ENCODE measurements at regions not wholly inside any gene's neighbourhood (a gene's known extent, or its start where the extent isn't known, plus 50 kb on each side); places are given as distances from the start of the nearest gene placed in this dataset.

DNA sequence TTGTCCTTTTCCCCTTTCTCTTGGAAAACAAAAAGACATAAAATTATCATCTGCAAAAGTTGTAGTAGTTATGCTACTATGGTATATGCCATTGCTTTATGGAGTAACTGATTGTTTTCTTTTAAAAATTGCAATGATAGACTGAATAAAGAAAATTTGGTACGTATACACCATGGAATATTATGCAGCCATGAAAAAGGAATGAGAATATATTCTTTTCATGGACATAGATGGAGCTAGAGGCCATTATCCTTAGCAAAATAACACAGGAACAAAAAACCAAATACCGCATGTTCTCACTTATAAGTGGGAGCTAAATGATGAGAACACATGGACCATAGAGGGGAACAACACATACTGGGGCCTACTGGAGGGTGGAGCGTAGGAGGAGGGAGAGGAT lies 538.8 kb downstream of the PLXDC2 start:
- Histone ChIP-seq H3K9me3 (ENCODE audit: control insufficient read depth in 2 of 3, insufficient read depth in 1 of 3, low read length in 3 of 3) (no peaks in the 10 kb centered on the region), H3K4me1 (ENCODE audit: control insufficient read depth in 2 of 3, insufficient read depth in 2 of 3, low read depth in 1 of 3, low read length in 3 of 3) (no peaks in the 10 kb centered on the region), H3K27ac (ENCODE audit: low read depth in 2 of 2, low read length in 2 of 2) (no peak overlapping the region), H3K9ac (ENCODE audit: low read length in 3 of 3) (no peak overlapping the region), H3K27me3 (ENCODE audit: control insufficient read depth, insufficient read depth, low read length) (no peaks in the 10 kb centered on the region), H3K36me3 (ENCODE audit: control insufficient read depth in 2 of 3, insufficient read depth in 3 of 3, low read length in 3 of 3) (no peaks in the 10 kb centered on the region), H3K4me3 (ENCODE audit: low read length in 3 of 3) (no peak overlapping the region)
- FAIRE-seq (no peak), DNase-seq (no peak)
- intact Hi-C loops (cut with DNase I): no loop called here
- TF ChIP-seq, protein P1, sequence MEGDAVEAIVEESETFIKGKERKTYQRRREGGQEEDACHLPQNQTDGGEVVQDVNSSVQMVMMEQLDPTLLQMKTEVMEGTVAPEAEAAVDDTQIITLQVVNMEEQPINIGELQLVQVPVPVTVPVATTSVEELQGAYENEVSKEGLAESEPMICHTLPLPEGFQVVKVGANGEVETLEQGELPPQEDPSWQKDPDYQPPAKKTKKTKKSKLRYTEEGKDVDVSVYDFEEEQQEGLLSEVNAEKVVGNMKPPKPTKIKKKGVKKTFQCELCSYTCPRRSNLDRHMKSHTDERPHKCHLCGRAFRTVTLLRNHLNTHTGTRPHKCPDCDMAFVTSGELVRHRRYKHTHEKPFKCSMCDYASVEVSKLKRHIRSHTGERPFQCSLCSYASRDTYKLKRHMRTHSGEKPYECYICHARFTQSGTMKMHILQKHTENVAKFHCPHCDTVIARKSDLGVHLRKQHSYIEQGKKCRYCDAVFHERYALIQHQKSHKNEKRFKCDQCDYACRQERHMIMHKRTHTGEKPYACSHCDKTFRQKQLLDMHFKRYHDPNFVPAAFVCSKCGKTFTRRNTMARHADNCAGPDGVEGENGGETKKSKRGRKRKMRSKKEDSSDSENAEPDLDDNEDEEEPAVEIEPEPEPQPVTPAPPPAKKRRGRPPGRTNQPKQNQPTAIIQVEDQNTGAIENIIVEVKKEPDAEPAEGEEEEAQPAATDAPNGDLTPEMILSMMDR (IDR thresholded peaks at IDR 0.05; ENCODE audit: borderline replicate concordance, extremely low read depth, insufficient read depth): no peak

DNA sequence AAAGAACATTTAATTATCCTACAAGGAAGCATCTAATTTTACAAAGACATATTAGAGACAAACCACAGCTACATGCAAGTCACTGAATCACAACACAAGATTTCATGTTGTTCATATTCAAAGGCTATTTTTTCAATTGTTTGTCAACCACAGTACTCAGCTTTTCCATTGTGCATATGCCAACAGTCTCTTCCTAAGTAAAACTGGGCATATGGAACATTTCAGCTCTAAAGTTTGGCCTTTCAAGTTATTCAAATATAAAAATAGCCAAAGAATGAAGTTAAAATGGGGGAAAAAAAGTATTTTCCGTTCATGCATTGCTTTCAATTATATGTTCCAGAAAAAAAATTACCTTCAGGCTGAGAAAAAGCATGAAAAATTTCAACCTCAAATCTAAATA lies 537.9 kb downstream of the PLXDC2 start:
- H3K4me1 ChIP-seq (ENCODE audit: control insufficient read depth in 2 of 3, insufficient read depth in 2 of 3, low read depth in 1 of 3, low read length in 3 of 3): no peaks in the 10 kb centered on the region
- H3K27ac ChIP-seq (ENCODE audit: low read depth in 2 of 2, low read length in 2 of 2): no peak overlapping the region
- H3K9me3 ChIP-seq (ENCODE audit: control insufficient read depth in 2 of 3, insufficient read depth in 1 of 3, low read length in 3 of 3): no peaks in the 10 kb centered on the region
- FAIRE-seq (no peak), DNase-seq (peak in 2 of 5 donors; percentile 6 to 34)
- H3K4me3 ChIP-seq (ENCODE audit: low read length in 3 of 3): no peak overlapping the region
- no peaks in the 10 kb centered on the region for H3K36me3 ChIP-seq (ENCODE audit: control insufficient read depth in 2 of 3, insufficient read depth in 3 of 3, low read length in 3 of 3)
- no peak overlapping the region for H3K9ac ChIP-seq (ENCODE audit: low read length in 3 of 3)
- no peaks in the 10 kb centered on the region for H3K27me3 ChIP-seq (ENCODE audit: control insufficient read depth, insufficient read depth, low read length)
- TF ChIP-seq, protein P1 (IDR thresholded peaks at IDR 0.05; ENCODE audit: borderline replicate concordance, extremely low read depth, insufficient read depth): no peak
- intact Hi-C loops (cut with DNase I): no loop called here

DNA sequence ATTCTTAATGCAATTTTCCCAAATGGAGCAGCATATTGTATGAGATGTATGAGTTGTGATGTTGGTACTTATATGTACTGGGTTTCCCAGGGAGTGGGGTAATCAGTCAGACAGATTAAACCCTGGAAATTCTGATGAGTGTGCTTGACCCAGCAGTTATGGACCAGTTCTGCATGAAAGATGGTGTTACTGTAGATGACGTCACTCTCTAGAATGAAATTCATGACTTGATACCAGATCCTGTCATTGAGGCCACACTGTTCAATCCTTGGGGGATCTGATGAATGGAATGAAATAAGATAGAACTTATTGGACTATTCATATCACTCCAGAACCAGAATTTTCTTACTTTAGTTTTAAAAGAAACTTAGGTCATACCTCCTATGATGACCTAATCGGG lies 534.3 kb downstream of the PLXDC2 start:
- TF ChIP-seq, protein P1 (IDR thresholded peaks at IDR 0.05; ENCODE audit: borderline replicate concordance, extremely low read depth, insufficient read depth): no peak
- FAIRE-seq (no peak), DNase-seq (no peak)
- H3K36me3 ChIP-seq (ENCODE audit: control insufficient read depth in 2 of 3, insufficient read depth in 3 of 3, low read length in 3 of 3): no peaks in the 10 kb centered on the region
- H3K4me3 ChIP-seq (ENCODE audit: low read length in 3 of 3): no peak overlapping the region
- no peak overlapping the region for H3K9ac ChIP-seq (ENCODE audit: low read length in 3 of 3)
- H3K27ac ChIP-seq (ENCODE audit: low read depth in 2 of 2, low read length in 2 of 2): no peak overlapping the region
- H3K4me1 ChIP-seq (ENCODE audit: control insufficient read depth in 2 of 3, insufficient read depth in 2 of 3, low read depth in 1 of 3, low read length in 3 of 3): no peaks in the 10 kb centered on the region
- H3K27me3 ChIP-seq (ENCODE audit: control insufficient read depth, insufficient read depth, low read length): no peaks in the 10 kb centered on the region
- H3K9me3 ChIP-seq (ENCODE audit: control insufficient read depth in 2 of 3, insufficient read depth in 1 of 3, low read length in 3 of 3): no peaks in the 10 kb centered on the region
- intact Hi-C loops (cut with DNase I): no loop called here

DNA sequence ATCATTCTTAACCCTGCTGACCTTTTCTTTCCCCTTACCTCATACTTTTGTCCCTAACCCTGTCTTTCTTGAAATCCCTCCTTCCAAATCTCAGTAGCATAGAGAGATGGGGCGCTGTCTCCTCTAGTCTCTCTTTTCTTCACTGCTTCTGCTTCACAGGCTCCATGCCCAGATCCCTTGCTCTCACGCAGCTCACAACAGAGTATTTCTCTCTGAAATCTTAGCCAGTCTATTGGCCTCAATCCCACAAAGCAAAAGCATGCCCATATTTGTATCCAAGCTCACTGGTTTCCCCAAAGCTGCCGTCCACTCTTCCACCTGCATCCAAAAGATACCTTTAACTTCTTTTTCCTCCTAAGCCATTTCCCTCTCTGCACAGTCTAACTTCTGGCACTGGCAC lies 526.8 kb downstream of the PLXDC2 start:
- H3K4me3 ChIP-seq (ENCODE audit: low read length in 3 of 3): no peak overlapping the region
- no peaks in the 10 kb centered on the region for H3K27me3 ChIP-seq (ENCODE audit: control insufficient read depth, insufficient read depth, low read length)
- H3K9me3 ChIP-seq (ENCODE audit: control insufficient read depth in 2 of 3, insufficient read depth in 1 of 3, low read length in 3 of 3): no peaks in the 10 kb centered on the region
- intact Hi-C loops (cut with DNase I): no loop called here
- DNase-seq (no peak), FAIRE-seq (no peak)
- H3K4me1 ChIP-seq (ENCODE audit: control insufficient read depth in 2 of 3, insufficient read depth in 2 of 3, low read depth in 1 of 3, low read length in 3 of 3): no peaks in the 10 kb centered on the region
- no peak overlapping the region for H3K27ac ChIP-seq (ENCODE audit: low read depth in 2 of 2, low read length in 2 of 2)
- H3K36me3 ChIP-seq (ENCODE audit: control insufficient read depth in 2 of 3, insufficient read depth in 3 of 3, low read length in 3 of 3): no peaks in the 10 kb centered on the region
- TF ChIP-seq, protein P1 (IDR thresholded peaks at IDR 0.05; ENCODE audit: borderline replicate concordance, extremely low read depth, insufficient read depth): no peak
- H3K9ac ChIP-seq (ENCODE audit: low read length in 3 of 3): no peak overlapping the region
